ENCODE measurements at regions not wholly inside any gene's neighbourhood (a gene's known extent, or its start where the extent isn't known, plus 50 kb on each side); places are given as distances from the start of the nearest gene placed in this dataset.

- POLR2A ChIA-PET = no interaction called here
- DNase-seq (ENCODE audit: low read depth, low spot score) (no peak), FAIRE-seq (no peak)
- Histone ChIP-seq H3K9me1 (replicated peaks; ENCODE audit: control insufficient read depth, extremely low read depth, insufficient read depth, low read length) (no peaks in the 10 kb centered on the region), H3K79me2 (ENCODE audit: control insufficient read depth, insufficient read depth, low read length) (no peaks in the 10 kb centered on the region), H3K36me3 (ENCODE audit: control insufficient read depth in 2 of 2, extremely low read depth in 1 of 2, insufficient read depth in 2 of 2, low read length in 2 of 2) (no peaks in the 10 kb centered on the region), H4K20me1 (replicated peaks; ENCODE audit: control insufficient read depth, extremely low read depth, insufficient read depth, low read length) (no peaks in the 10 kb centered on the region), H3K27me3 (ENCODE audit: control insufficient read depth in 2 of 2, insufficient read depth in 2 of 2, low read length in 2 of 2) (no peaks in the 10 kb centered on the region), H3K4me2 (ENCODE audit: insufficient read depth, low read length) (no peak overlapping the region), H3K4me1 (ENCODE audit: control insufficient read depth, extremely low read depth, insufficient read depth, low read length) (no peaks in the 10 kb centered on the region), H3K4me3 (replicated peaks in 1 of 3; ENCODE audit: insufficient read depth in 1 of 3, low read depth in 1 of 3, low read length in 3 of 3) (no peak overlapping the region), H3K9me3 (replicated peaks; ENCODE audit: control insufficient read depth, insufficient read depth, low read length) (no peaks in the 10 kb centered on the region), H3K9ac (replicated peaks; ENCODE audit: extremely low read depth, insufficient read depth, low read length) (no peak overlapping the region), H2AFZ (ENCODE audit: low read depth, low read length) (no peak overlapping the region), H3K27ac (ENCODE audit: insufficient read depth, low read depth, low read length) (no peak overlapping the region)
- dilution Hi-C loops (cut with MboI; ENCODE audit: extremely low pct_ligation_motif_present, low sequenced_read_pairs) (no loop called here), intact Hi-C loops (cut with micrococcal nuclease) (no loop called here)
- no peak for TF ChIP-seq EZH2 (IDR thresholded peaks at IDR 0.05; ENCODE audit: borderline replicate concordance, low read depth, low read length, severe bottlenecking)
- no peak for TF ChIP-seq MAX (IDR thresholded peaks at IDR 0.05; ENCODE audit: insufficient read depth, insufficient read length)
- no peak for TF ChIP-seq JUN (IDR thresholded peaks at IDR 0.05; ENCODE audit: borderline replicate concordance, insufficient read depth, insufficient read length, low read depth)
- TF ChIP-seq GATA2 (IDR thresholded peaks at IDR 0.05; ENCODE audit: insufficient read depth, insufficient read length, low read depth, low read length) = no peak
- no peak for TF ChIP-seq POLR2AphosphoS5 (IDR thresholded peaks at IDR 0.05; ENCODE audit: insufficient read depth, low read depth, low read length)
- TF ChIP-seq POLR2A (IDR thresholded peaks at IDR 0.05; ENCODE audit: low read depth, low read length) = no peak
- no peak for TF ChIP-seq CTCF (IDR thresholded peaks at IDR 0.05; ENCODE audit: extremely low read depth in 1 of 2, insufficient read depth in 1 of 2, low read depth in 1 of 2, low read length in 2 of 2)
- no peak for TF ChIP-seq MYC (IDR thresholded peaks at IDR 0.05; ENCODE audit: low read depth, low read length)
- TF ChIP-seq FOS (IDR thresholded peaks at IDR 0.05; ENCODE audit: borderline replicate concordance, insufficient read depth, low read length) = no peak
- no TSS peak for BruUV-seq (replicated peaks)
- CTCF ChIA-PET = no interaction called here
Observed at GRCh38 chr14:105888151-105888550, 361.8 kb downstream of the TMEM121 start.

All from endothelial cell of umbilical vein (primary cell).